ENCODE measurements at regions not wholly inside any gene's neighbourhood (a gene's known extent, or its start where the extent isn't known, plus 50 kb on each side); places are given as distances from the start of the nearest gene placed in this dataset.

GRCh38 chr22:22125028-22125578, 119.5 kb upstream of the VPREB1 start:
- Histone ChIP-seq H3K4me2 (ENCODE audit: low read length) (no peak overlapping the region), H3K27ac (ENCODE audit: low read depth, low read length) (no peak overlapping the region), H2BK120ac (ENCODE audit: low read depth, low read length) (no peak overlapping the region), H3K36me3 (ENCODE audit: control insufficient read depth, insufficient read depth, low read length) (no peaks in the 10 kb centered on the region), H3K56ac (ENCODE audit: low read length) (no peak overlapping the region), H2AK5ac (ENCODE audit: low read length) (no peak overlapping the region), H4K5ac (ENCODE audit: low read length) (no peak overlapping the region), H3K18ac (ENCODE audit: low read length) (no peak overlapping the region), H3K9ac (ENCODE audit: low read length) (no peak overlapping the region), H3K79me2 (ENCODE audit: control insufficient read depth, insufficient read depth, low read length) (no peaks in the 10 kb centered on the region), H3K27me3 (ENCODE audit: insufficient read depth, low read length, poor library complexity) (no peaks in the 10 kb centered on the region), H2BK5ac (ENCODE audit: low read length) (no peak overlapping the region), H3K79me1 (ENCODE audit: low read length) (no peaks in the 10 kb centered on the region), H3K4me1 (ENCODE audit: control insufficient read depth, low read depth, low read length) (no peaks in the 10 kb centered on the region), H2BK15ac (replicated peaks; ENCODE audit: low read depth) (no peak overlapping the region), H3K23ac (ENCODE audit: low read length) (no peak overlapping the region), H4K8ac (ENCODE audit: low read depth, low read length) (no peak overlapping the region), H3K4me3 (ENCODE audit: low read length) (no peak overlapping the region), H3K4ac (ENCODE audit: low read depth, low read length) (no peak overlapping the region)
- no CpG with 5 or more reads among the region's 19 CpGs for WGBS (ENCODE audit: extremely low coverage, insufficient coverage, low lambda C conversion rate)
- no peak for DNase-seq

- no CpG with 5 or more reads among the region's 12 CpGs for WGBS (ENCODE audit: extremely low coverage, insufficient coverage, low lambda C conversion rate)
- H3K9ac ChIP-seq (ENCODE audit: low read length): no peak overlapping the region
Measured at GRCh38 chr22:22124374-22124773, 120.2 kb upstream of the VPREB1 start.

GRCh38 chr22:22123960-22124278, 120.7 kb upstream of the VPREB1 start:
- H2BK15ac ChIP-seq (replicated peaks; ENCODE audit: low read depth): no peak overlapping the region
- no peaks in the 10 kb centered on the region for H3K27me3 ChIP-seq (ENCODE audit: insufficient read depth, low read length, poor library complexity)
- no peaks in the 10 kb centered on the region for H3K79me1 ChIP-seq (ENCODE audit: low read length)
- H4K8ac ChIP-seq (ENCODE audit: low read depth, low read length): no peak overlapping the region
- no peak overlapping the region for H3K56ac ChIP-seq (ENCODE audit: low read length)
- H3K4ac ChIP-seq (ENCODE audit: low read depth, low read length): no peak overlapping the region
- H3K18ac ChIP-seq (ENCODE audit: low read length): no peak overlapping the region
- no peak overlapping the region for H3K9ac ChIP-seq (ENCODE audit: low read length)
- H3K4me1 ChIP-seq (ENCODE audit: control insufficient read depth, low read depth, low read length): no peaks in the 10 kb centered on the region
- H3K36me3 ChIP-seq (ENCODE audit: control insufficient read depth, insufficient read depth, low read length): no peaks in the 10 kb centered on the region
- no peak for DNase-seq
- H3K27ac ChIP-seq (ENCODE audit: low read depth, low read length): no peak overlapping the region
- no peaks in the 10 kb centered on the region for H3K79me2 ChIP-seq (ENCODE audit: control insufficient read depth, insufficient read depth, low read length)
- no CpG with 5 or more reads among the region's 15 CpGs for WGBS (ENCODE audit: extremely low coverage, insufficient coverage, low lambda C conversion rate)
- H2BK5ac ChIP-seq (ENCODE audit: low read length): no peak overlapping the region
- no peak overlapping the region for H3K4me3 ChIP-seq (ENCODE audit: low read length)
- H2BK120ac ChIP-seq (ENCODE audit: low read depth, low read length): no peak overlapping the region
- no peak overlapping the region for H3K23ac ChIP-seq (ENCODE audit: low read length)
- no peak overlapping the region for H4K5ac ChIP-seq (ENCODE audit: low read length)
- H3K4me2 ChIP-seq (ENCODE audit: low read length): no peak overlapping the region
- no peak overlapping the region for H2AK5ac ChIP-seq (ENCODE audit: low read length)

More at GRCh38 chr22:22124374-22124773, 120.2 kb upstream of the VPREB1 start:
- H3K23ac ChIP-seq (ENCODE audit: low read length): no peak overlapping the region
- H3K18ac ChIP-seq (ENCODE audit: low read length): no peak overlapping the region
- H3K4me2 ChIP-seq (ENCODE audit: low read length): no peak overlapping the region
- no peak overlapping the region for H4K8ac ChIP-seq (ENCODE audit: low read depth, low read length)
- H3K27me3 ChIP-seq (ENCODE audit: insufficient read depth, low read length, poor library complexity): no peaks in the 10 kb centered on the region
- H2AK5ac ChIP-seq (ENCODE audit: low read length): no peak overlapping the region
- H3K4me1 ChIP-seq (ENCODE audit: control insufficient read depth, low read depth, low read length): no peaks in the 10 kb centered on the region
- H2BK15ac ChIP-seq (replicated peaks; ENCODE audit: low read depth): no peak overlapping the region
- no peaks in the 10 kb centered on the region for H3K36me3 ChIP-seq (ENCODE audit: control insufficient read depth, insufficient read depth, low read length)
- H3K79me2 ChIP-seq (ENCODE audit: control insufficient read depth, insufficient read depth, low read length): no peaks in the 10 kb centered on the region
- no peak overlapping the region for H2BK120ac ChIP-seq (ENCODE audit: low read depth, low read length)
- no peaks in the 10 kb centered on the region for H3K79me1 ChIP-seq (ENCODE audit: low read length)
- DNase-seq: no peak
- no peak overlapping the region for H3K4me3 ChIP-seq (ENCODE audit: low read length)
- H3K4ac ChIP-seq (ENCODE audit: low read depth, low read length): no peak overlapping the region
- H3K27ac ChIP-seq (ENCODE audit: low read depth, low read length): no peak overlapping the region
- H4K5ac ChIP-seq (ENCODE audit: low read length): no peak overlapping the region
- H2BK5ac ChIP-seq (ENCODE audit: low read length): no peak overlapping the region
- no peak overlapping the region for H3K56ac ChIP-seq (ENCODE audit: low read length)

GRCh38 chr22:22123118-22123959, 121.2 kb upstream of the VPREB1 start:
- Histone ChIP-seq H4K5ac (ENCODE audit: low read length) (no peak overlapping the region), H2BK5ac (ENCODE audit: low read length) (no peak overlapping the region), H2BK120ac (ENCODE audit: low read depth, low read length) (no peak overlapping the region), H2AK5ac (ENCODE audit: low read length) (no peak overlapping the region), H3K9ac (ENCODE audit: low read length) (no peak overlapping the region), H3K4ac (ENCODE audit: low read depth, low read length) (no peak overlapping the region), H3K36me3 (ENCODE audit: control insufficient read depth, insufficient read depth, low read length) (no peaks in the 10 kb centered on the region), H3K27me3 (ENCODE audit: insufficient read depth, low read length, poor library complexity) (no peaks in the 10 kb centered on the region), H3K79me1 (ENCODE audit: low read length) (no peaks in the 10 kb centered on the region), H4K8ac (ENCODE audit: low read depth, low read length) (no peak overlapping the region), H3K4me2 (ENCODE audit: low read length) (no peak overlapping the region), H3K56ac (ENCODE audit: low read length) (no peak overlapping the region), H3K79me2 (ENCODE audit: control insufficient read depth, insufficient read depth, low read length) (no peaks in the 10 kb centered on the region), H3K4me3 (ENCODE audit: low read length) (no peak overlapping the region), H3K27ac (ENCODE audit: low read depth, low read length) (no peak overlapping the region), H3K18ac (ENCODE audit: low read length) (no peak overlapping the region), H2BK15ac (replicated peaks; ENCODE audit: low read depth) (no peak overlapping the region), H3K4me1 (ENCODE audit: control insufficient read depth, low read depth, low read length) (no peaks in the 10 kb centered on the region), H3K23ac (ENCODE audit: low read length) (no peak overlapping the region)
- DNase-seq: no peak
- 100% methylated on average over 3 of the region's 16 CpGs for WGBS (ENCODE audit: extremely low coverage, insufficient coverage, low lambda C conversion rate)

GRCh38 chr22:22122348-22123117, 122.1 kb upstream of the VPREB1 start:
- no peak overlapping the region for H3K4ac ChIP-seq (ENCODE audit: low read depth, low read length)
- no peak overlapping the region for H3K18ac ChIP-seq (ENCODE audit: low read length)
- no peak overlapping the region for H4K8ac ChIP-seq (ENCODE audit: low read depth, low read length)
- no peak overlapping the region for H3K56ac ChIP-seq (ENCODE audit: low read length)
- H3K27ac ChIP-seq (ENCODE audit: low read depth, low read length): no peak overlapping the region
- no peaks in the 10 kb centered on the region for H3K79me2 ChIP-seq (ENCODE audit: control insufficient read depth, insufficient read depth, low read length)
- no peaks in the 10 kb centered on the region for H3K4me1 ChIP-seq (ENCODE audit: control insufficient read depth, low read depth, low read length)
- H2AK5ac ChIP-seq (ENCODE audit: low read length): no peak overlapping the region
- no peak overlapping the region for H4K5ac ChIP-seq (ENCODE audit: low read length)
- no peak overlapping the region for H2BK5ac ChIP-seq (ENCODE audit: low read length)
- H3K4me2 ChIP-seq (ENCODE audit: low read length): no peak overlapping the region
- no peak overlapping the region for H3K23ac ChIP-seq (ENCODE audit: low read length)
- no peak overlapping the region for H3K4me3 ChIP-seq (ENCODE audit: low read length)
- H3K9ac ChIP-seq (ENCODE audit: low read length): no peak overlapping the region
- H2BK120ac ChIP-seq (ENCODE audit: low read depth, low read length): no peak overlapping the region
- no peaks in the 10 kb centered on the region for H3K27me3 ChIP-seq (ENCODE audit: insufficient read depth, low read length, poor library complexity)
- H2BK15ac ChIP-seq (replicated peaks; ENCODE audit: low read depth): no peak overlapping the region
- WGBS (ENCODE audit: extremely low coverage, insufficient coverage, low lambda C conversion rate): 100% methylated on average over 1 of the region's 4 CpGs
- no peak for DNase-seq
- H3K79me1 ChIP-seq (ENCODE audit: low read length): no peaks in the 10 kb centered on the region
- no peaks in the 10 kb centered on the region for H3K36me3 ChIP-seq (ENCODE audit: control insufficient read depth, insufficient read depth, low read length)
